ENCODE measurements at regions not wholly inside any gene's neighbourhood (a gene's known extent, or its start where the extent isn't known, plus 50 kb on each side); places are given as distances from the start of the nearest gene placed in this dataset.

GRCh38 chr12:31803306-31804184 lies 74.7 kb upstream of the AMN1 start:
- H3K4me3 ChIP-seq (ENCODE audit: low read length), result no peak overlapping the region
- intact Hi-C loops (cut with micrococcal nuclease), result no loop called here
- WGBS (ENCODE audit: insufficient coverage), result 96% methylated on average over 8 of the region's 9 CpGs
- H3K27me3 ChIP-seq (ENCODE audit: control insufficient read depth, insufficient read depth, low read length), result no peaks in the 10 kb centered on the region
- Mint-ChIP-seq H3K4me1 (peaks cover 24 to 32% of the 10 kb centered on the region in 2 donors), H3K27ac (peak overlapping the region in 1 of 2 donors; percentile 56), H3K36me3 (no peaks in the 10 kb centered on the region), H3K9me3 (no peaks in the 10 kb centered on the region), H3K27me3 (ENCODE audit: low read depth in 2 of 2) (no peaks in the 10 kb centered on the region), H3K4me3 (no peak overlapping the region)
- no peaks in the 10 kb centered on the region for H3K36me3 ChIP-seq (ENCODE audit: control insufficient read depth, insufficient read depth, low read length)
- no peak for ATAC-seq
- no peaks in the 10 kb centered on the region for H3K9me3 ChIP-seq (ENCODE audit: control insufficient read depth, insufficient read depth, low read length)
- H3K4me1 ChIP-seq (ENCODE audit: control insufficient read depth, insufficient read depth, low read length), result peaks cover 10% of the 10 kb centered on the region
- H3K27ac ChIP-seq (ENCODE audit: low read length), result no peak overlapping the region
- DNase-seq, result no peak
- no peak for TF ChIP-seq CTCF (IDR thresholded peaks at IDR 0.05)

GRCh38 chr12:31801872-31802271 lies 73.1 kb upstream of the AMN1 start:
- H3K4me3 ChIP-seq (ENCODE audit: low read length), result no peak overlapping the region
- H3K27ac ChIP-seq (ENCODE audit: low read length), result no peak overlapping the region
- Mint-ChIP-seq H3K4me3 (no peak overlapping the region), H3K27ac (no peak overlapping the region), H3K4me1 (peaks cover 22 to 27% of the 10 kb centered on the region in 2 donors), H3K36me3 (no peaks in the 10 kb centered on the region), H3K9me3 (no peaks in the 10 kb centered on the region), H3K27me3 (ENCODE audit: low read depth in 2 of 2) (no peaks in the 10 kb centered on the region)
- DNase-seq (no peak), ATAC-seq (no peak)
- H3K36me3 ChIP-seq (ENCODE audit: control insufficient read depth, insufficient read depth, low read length), result no peaks in the 10 kb centered on the region
- peaks cover 4% of the 10 kb centered on the region for H3K4me1 ChIP-seq (ENCODE audit: control insufficient read depth, insufficient read depth, low read length)
- WGBS (ENCODE audit: insufficient coverage), result 33% methylated on average over 1 of the region's 4 CpGs
- no peak for TF ChIP-seq CTCF (IDR thresholded peaks at IDR 0.05)
- H3K9me3 ChIP-seq (ENCODE audit: control insufficient read depth, insufficient read depth, low read length), result no peaks in the 10 kb centered on the region
- intact Hi-C loops (cut with micrococcal nuclease), result no loop called here
- H3K27me3 ChIP-seq (ENCODE audit: control insufficient read depth, insufficient read depth, low read length), result no peaks in the 10 kb centered on the region

- no peak overlapping the region for H3K4me3 ChIP-seq (ENCODE audit: low read length)
- ATAC-seq (no peak), DNase-seq (peak in 1 of 2 donors; percentile 66)
- Mint-ChIP-seq H3K4me1 (peaks cover 14 to 20% of the 10 kb centered on the region in 2 donors), H3K27me3 (ENCODE audit: low read depth in 2 of 2) (no peaks in the 10 kb centered on the region), H3K36me3 (no peaks in the 10 kb centered on the region), H3K27ac (no peak overlapping the region), H3K4me3 (no peak overlapping the region), H3K9me3 (no peaks in the 10 kb centered on the region)
- no peaks in the 10 kb centered on the region for H3K9me3 ChIP-seq (ENCODE audit: control insufficient read depth, insufficient read depth, low read length)
- WGBS (ENCODE audit: insufficient coverage), result 90% methylated on average over 12 of the region's 13 CpGs
- no peaks in the 10 kb centered on the region for H3K36me3 ChIP-seq (ENCODE audit: control insufficient read depth, insufficient read depth, low read length)
- no peaks in the 10 kb centered on the region for H3K27me3 ChIP-seq (ENCODE audit: control insufficient read depth, insufficient read depth, low read length)
- no peak overlapping the region for H3K27ac ChIP-seq (ENCODE audit: low read length)
- TF ChIP-seq CTCF (IDR thresholded peaks at IDR 0.05), result no peak
- intact Hi-C loops (cut with micrococcal nuclease), result no loop called here
- no peaks in the 10 kb centered on the region for H3K4me1 ChIP-seq (ENCODE audit: control insufficient read depth, insufficient read depth, low read length)
These were observed 68.5 kb upstream of the AMN1 start for GRCh38 chr12:31797230-31797872.

All from natural killer cell (primary cell).